PC-3 (cell line): ENCODE measurements at regions not wholly inside any gene's neighbourhood (a gene's known extent, or its start where the extent isn't known, plus 50 kb on each side); places are given as distances from the start of the nearest gene placed in this dataset.

Experiments
- ATAC-seq: fragments of 200-7000 bp; cut with Tn5 transposase; 2 replicates; pipeline ENCODE4 v1.9.1; 2020; ENCODE audit warnings: mild to moderate bottlenecking, moderate library complexity
- BruUV-seq: library from RNA; stranded (reverse); fragments of 400-500 nt; replicated peaks from 2 replicates; lab custom pipeline; 2021; lab: Mats Ljungman, UMichigan
- CTCF ChIA-PET: fragments of 300-600 bp; sonication (Branson Sonifier 250); formaldehyde crosslinking; loops from one replicate; lab custom pipeline; 2022; ENCODE audit warnings: antibody characterized with exemption; lab: Charles Lee
- POLR2A ChIA-PET: fragments of 300-600 bp; sonication (Branson Sonifier 250); formaldehyde crosslinking; loops from one replicate; lab custom pipeline; 2022; ENCODE audit warnings: antibody characterized with exemption; ENCODE audit not compliant: unreplicated experiment; lab: Charles Lee
- DNase-seq: peaks from one replicate; pipeline ENCODE4 v3.0.0-alpha.2; 2015
- H2AFZ ChIP-seq: fragments of 300-600 bp; sonication (generic); 2 replicates; pipeline ENCODE4 v1.6.0; 2016; ENCODE audit warnings: antibody characterized with exemption, low read length
- H3F3A ChIP-seq: fragments of 300-600 bp; sonication (generic); one replicate; pipeline ENCODE4 v1.6.0; 2017; ENCODE audit warnings: antibody characterized with exemption, low read length, control low read depth, mild to moderate bottlenecking; ENCODE audit not compliant: unreplicated experiment
- H3K27ac ChIP-seq: fragments of 300-600 bp; sonication (generic); 2 replicates; pipeline ENCODE4 v1.5.1; 2016; ENCODE audit warnings: mild to moderate bottlenecking, low read length
- H3K27me3 ChIP-seq: fragments of 300-600 bp; sonication (generic); 2 replicates; pipeline ENCODE4 v1.6.1; 2016; ENCODE audit warnings: low read length, mixed read lengths
- H3K36me3 ChIP-seq: fragments of 300-600 bp; sonication (generic); 2 replicates; pipeline ENCODE4 v1.6.1; 2016; ENCODE audit warnings: low read depth, mixed run types, low read length, mixed read lengths
- H3K4me1 ChIP-seq: fragments of 300-600 bp; sonication (generic); 2 replicates; pipeline ENCODE4 v1.5.1; 2016; ENCODE audit warnings: low read length; ENCODE audit not compliant: insufficient read depth
- H3K4me2 ChIP-seq: fragments of 300-600 bp; sonication (generic); 2 replicates; pipeline ENCODE4 v1.6.0; 2016; ENCODE audit warnings: low read length
- H3K4me3 ChIP-seq: fragments of 300-600 bp; sonication (generic); 2 replicates; pipeline ENCODE4 v1.5.1; 2016; ENCODE audit warnings: mild to moderate bottlenecking, low read length, mixed read lengths
- H3K79me2 ChIP-seq: fragments of 300-600 bp; sonication (generic); 2 replicates; pipeline ENCODE4 v1.6.1; 2017; ENCODE audit warnings: low read length, mixed read lengths
- H3K9ac ChIP-seq: fragments of 300-600 bp; sonication (generic); 2 replicates; pipeline ENCODE4 v1.6.0; 2016; ENCODE audit warnings: mild to moderate bottlenecking, low read length
- H3K9me2 ChIP-seq: fragments of 300-600 bp; sonication (generic); replicated peaks from 2 replicates; pipeline ENCODE4 v1.6.1; 2016; ENCODE audit warnings: mixed run types, low read length, mixed read lengths
- H3K9me3 ChIP-seq: fragments of 300-600 bp; sonication (generic); 2 replicates; pipeline ENCODE4 v1.6.1; 2016; ENCODE audit warnings: low read length, mixed read lengths
- H4K20me1 ChIP-seq: fragments of 300-600 bp; sonication (generic); 2 replicates; pipeline ENCODE4 v1.6.1; 2016; ENCODE audit warnings: low read length, mixed read lengths
- EZH2 ChIP-seq: fragments of 300-600 bp; sonication (generic); IDR thresholded peaks from one replicate; pipeline ENCODE4 v1.6.1; 2017; ENCODE audit warnings: antibody characterized with exemption, mild to moderate bottlenecking, low read length; ENCODE audit not compliant: unreplicated experiment
- EZH2phosphoT487 ChIP-seq: fragments of 300-600 bp; sonication (generic); IDR thresholded peaks from 2 replicates; pipeline ENCODE4 v1.6.1; 2018; ENCODE audit warnings: mild to moderate bottlenecking, antibody characterized with exemption, low read length, borderline replicate concordance
- intact Hi-C: fragments of 100-400 bp; cut with micrococcal nuclease; formaldehyde crosslinking; loops from 2 replicates; pipeline ENCODE4 v1.9.0; 2023
- TF ChIP-seq, protein P1 (sequence below): fragments of 300-600 bp; sonication (generic); conservative IDR thresholded peaks from 2 replicates; pipeline ENCODE4 v1.5.1; 2017; ENCODE audit warnings: antibody characterized with exemption, low read depth, mild to moderate bottlenecking, low read length

DNA sequence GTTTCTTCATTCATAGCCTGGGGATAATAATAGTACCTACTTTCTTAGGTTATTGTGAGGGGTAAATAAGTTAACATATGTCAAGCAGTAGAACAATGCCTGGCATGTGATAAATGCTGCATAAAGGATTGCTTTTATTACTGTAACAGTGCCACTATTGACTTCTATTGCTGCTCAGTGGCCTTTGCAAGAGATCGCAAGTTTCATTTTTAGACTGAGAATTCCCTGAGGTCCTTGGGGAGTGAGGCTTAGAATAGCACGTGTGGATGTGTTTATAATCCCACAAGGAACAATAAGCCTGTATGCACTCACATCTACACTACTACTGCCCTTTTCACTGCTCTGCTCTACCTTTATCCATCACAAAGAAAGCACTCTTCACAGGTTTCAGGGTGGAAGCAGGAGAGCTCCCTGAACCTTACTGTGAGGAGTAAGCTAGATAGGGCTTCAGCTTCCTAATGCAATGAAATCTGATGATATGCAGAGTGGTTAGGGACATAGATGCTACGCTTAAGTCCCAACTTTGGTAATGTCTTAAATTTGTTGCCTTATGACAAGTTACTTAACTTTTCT, 302.6 kb downstream of the SNAPC1 start:
- Histone ChIP-seq H3K27ac (no peak overlapping the region), H3K9me3 (no peaks in the 10 kb centered on the region), H3K27me3 (no peaks in the 10 kb centered on the region), H3K9ac (no peak overlapping the region), H4K20me1 (no peaks in the 10 kb centered on the region), H3K4me2 (no peak overlapping the region), H3K9me2 (no peaks in the 10 kb centered on the region), H3F3A (no peaks in the 10 kb centered on the region), H3K4me1 (no peaks in the 10 kb centered on the region), H2AFZ (no peak overlapping the region), H3K36me3 (no peaks in the 10 kb centered on the region), H3K4me3 (no peak overlapping the region), H3K79me2 (no peaks in the 10 kb centered on the region)
- DNase-seq (no peak), ATAC-seq (no peak)
- TF ChIP-seq EZH2phosphoT487 (no peak), EZH2 (no peak)
- TF ChIP-seq, protein P1, sequence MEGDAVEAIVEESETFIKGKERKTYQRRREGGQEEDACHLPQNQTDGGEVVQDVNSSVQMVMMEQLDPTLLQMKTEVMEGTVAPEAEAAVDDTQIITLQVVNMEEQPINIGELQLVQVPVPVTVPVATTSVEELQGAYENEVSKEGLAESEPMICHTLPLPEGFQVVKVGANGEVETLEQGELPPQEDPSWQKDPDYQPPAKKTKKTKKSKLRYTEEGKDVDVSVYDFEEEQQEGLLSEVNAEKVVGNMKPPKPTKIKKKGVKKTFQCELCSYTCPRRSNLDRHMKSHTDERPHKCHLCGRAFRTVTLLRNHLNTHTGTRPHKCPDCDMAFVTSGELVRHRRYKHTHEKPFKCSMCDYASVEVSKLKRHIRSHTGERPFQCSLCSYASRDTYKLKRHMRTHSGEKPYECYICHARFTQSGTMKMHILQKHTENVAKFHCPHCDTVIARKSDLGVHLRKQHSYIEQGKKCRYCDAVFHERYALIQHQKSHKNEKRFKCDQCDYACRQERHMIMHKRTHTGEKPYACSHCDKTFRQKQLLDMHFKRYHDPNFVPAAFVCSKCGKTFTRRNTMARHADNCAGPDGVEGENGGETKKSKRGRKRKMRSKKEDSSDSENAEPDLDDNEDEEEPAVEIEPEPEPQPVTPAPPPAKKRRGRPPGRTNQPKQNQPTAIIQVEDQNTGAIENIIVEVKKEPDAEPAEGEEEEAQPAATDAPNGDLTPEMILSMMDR = no peak
- POLR2A ChIA-PET = no interaction called here
- intact Hi-C loops = no loop called here
- CTCF ChIA-PET = no interaction called here
- no TSS peak for BruUV-seq

- ChIA-PET CTCF (no interaction called here), POLR2A (interaction anchor here (0.6 kb wide), 1 partner anchor 14 kb away, joined by 3 read pairs; no protein-coding TSS in a partner anchor)
- Histone ChIP-seq H3K79me2 (no peaks in the 10 kb centered on the region), H3K9ac (no peak overlapping the region), H3K4me2 (no peak overlapping the region), H3K4me3 (no peak overlapping the region), H2AFZ (no peak overlapping the region), H3K9me2 (no peaks in the 10 kb centered on the region), H4K20me1 (no peaks in the 10 kb centered on the region), H3K36me3 (no peaks in the 10 kb centered on the region), H3K9me3 (no peaks in the 10 kb centered on the region), H3F3A (no peaks in the 10 kb centered on the region), H3K27ac (no peak overlapping the region), H3K4me1 (no peaks in the 10 kb centered on the region), H3K27me3 (no peaks in the 10 kb centered on the region)
- intact Hi-C loops = no loop called here
- TF ChIP-seq, protein P1 = no peak
- no peak for TF ChIP-seq EZH2phosphoT487
- no peak for TF ChIP-seq EZH2
- ATAC-seq (no peak), DNase-seq (no peak)
- BruUV-seq = no TSS peak
Observed at GRCh38 chr14:62066304-62066703, 304.1 kb downstream of the SNAPC1 start.

GRCh38 chr14:62071039-62071438, 308.8 kb downstream of the SNAPC1 start:
- H3K27ac ChIP-seq = no peak overlapping the region
- no peaks in the 10 kb centered on the region for H4K20me1 ChIP-seq
- no peak overlapping the region for H2AFZ ChIP-seq
- no peaks in the 10 kb centered on the region for H3F3A ChIP-seq
- ATAC-seq (peak; percentile 26; the same call in 1 of the 2 replicates), DNase-seq (no peak)
- no peak overlapping the region for H3K4me2 ChIP-seq
- no peak overlapping the region for H3K9ac ChIP-seq
- TF ChIP-seq EZH2 = no peak
- TF ChIP-seq EZH2phosphoT487 = no peak
- TF ChIP-seq, protein P1 = no peak
- no peaks in the 10 kb centered on the region for H3K27me3 ChIP-seq
- no peaks in the 10 kb centered on the region for H3K9me3 ChIP-seq
- POLR2A ChIA-PET = interaction anchor here (0.9 kb wide), 1 partner anchor 47 kb away, joined by 3 read pairs; no protein-coding TSS in a partner anchor
- no peak overlapping the region for H3K4me3 ChIP-seq
- TSS peak; percentile 7 for BruUV-seq
- intact Hi-C loops = no loop called here
- no peaks in the 10 kb centered on the region for H3K9me2 ChIP-seq
- CTCF ChIA-PET = no interaction called here
- H3K36me3 ChIP-seq = no peaks in the 10 kb centered on the region
- no peaks in the 10 kb centered on the region for H3K4me1 ChIP-seq
- no peaks in the 10 kb centered on the region for H3K79me2 ChIP-seq
